Activated naive CD8-positive, alpha-beta T cell treated with anti-CD3 and anti-CD28 coated beads for 36 hours (primary cell): ENCODE measurements at regions not wholly inside any gene's neighbourhood (a gene's known extent, or its start where the extent isn't known, plus 50 kb on each side); places are given as distances from the start of the nearest gene placed in this dataset.

Experiments
- DNase-seq: peaks from one replicate; pipeline ENCODE4 v3.0.0; 2021
- H3K27ac Mint-ChIP-seq: one replicate; pipeline ENCODE4 v1.8.0; 2022; ENCODE audit warnings: mild to moderate bottlenecking, moderate library complexity, mixed read lengths
- H3K27me3 Mint-ChIP-seq: one replicate; pipeline ENCODE4 v1.8.0; 2022; ENCODE audit warnings: mild to moderate bottlenecking, mixed read lengths
- H3K36me3 Mint-ChIP-seq: one replicate; pipeline ENCODE4 v1.8.0; 2021; ENCODE audit warnings: mild to moderate bottlenecking, mixed read lengths
- H3K4me1 Mint-ChIP-seq: one replicate; pipeline ENCODE4 v1.8.0; 2021; ENCODE audit warnings: mixed read lengths
- H3K4me3 Mint-ChIP-seq: one replicate; pipeline ENCODE4 v1.8.0; 2022; ENCODE audit warnings: mild to moderate bottlenecking, moderate library complexity, mixed read lengths
- H3K9me3 Mint-ChIP-seq: one replicate; pipeline ENCODE4 v1.8.0; 2022; ENCODE audit warnings: mixed read lengths

DNA sequence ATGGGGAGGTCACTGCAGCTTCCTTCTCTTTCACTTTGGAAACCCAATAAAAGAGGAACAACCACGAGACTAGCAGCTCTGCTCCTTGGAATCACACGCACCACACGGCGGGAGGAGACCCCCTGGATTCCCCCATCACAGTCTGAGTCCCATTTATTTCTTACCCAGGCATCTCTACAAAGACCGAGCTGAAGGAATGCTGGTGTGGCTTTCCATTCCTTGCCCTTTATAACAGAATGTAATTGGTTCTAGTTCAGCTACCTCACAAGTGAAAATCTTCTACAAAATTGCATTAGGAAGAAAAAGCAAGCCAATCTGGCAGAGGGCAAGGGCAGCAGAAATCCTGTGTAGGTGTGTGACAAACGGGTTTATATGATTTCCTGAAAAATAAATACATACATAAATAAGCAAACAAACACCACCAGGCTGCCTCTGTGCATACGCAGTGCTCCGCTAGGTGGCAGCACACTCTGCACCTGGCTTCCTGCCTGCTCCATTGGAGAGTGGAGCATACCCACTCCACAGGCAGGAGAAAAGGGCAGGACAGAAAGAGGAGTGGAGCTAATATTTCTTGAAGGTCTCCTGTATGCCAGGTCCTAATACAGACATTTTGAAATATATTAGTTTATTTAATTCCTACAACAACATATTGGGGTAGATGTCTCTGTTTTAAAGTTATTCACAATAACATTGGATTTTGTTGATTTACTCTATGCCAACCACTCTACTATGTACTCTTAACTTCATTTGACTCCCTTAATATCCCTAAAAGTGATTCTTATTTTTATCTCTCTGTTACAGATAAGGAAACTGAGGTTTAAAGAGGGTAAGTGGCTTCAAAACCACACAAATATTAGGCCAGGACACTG lies 673.1 kb downstream of the KCNA4 start:
- H3K4me3 Mint-ChIP-seq: no peak overlapping the region
- DNase-seq: peak; percentile 24
- no peaks in the 10 kb centered on the region for H3K36me3 Mint-ChIP-seq

DNA sequence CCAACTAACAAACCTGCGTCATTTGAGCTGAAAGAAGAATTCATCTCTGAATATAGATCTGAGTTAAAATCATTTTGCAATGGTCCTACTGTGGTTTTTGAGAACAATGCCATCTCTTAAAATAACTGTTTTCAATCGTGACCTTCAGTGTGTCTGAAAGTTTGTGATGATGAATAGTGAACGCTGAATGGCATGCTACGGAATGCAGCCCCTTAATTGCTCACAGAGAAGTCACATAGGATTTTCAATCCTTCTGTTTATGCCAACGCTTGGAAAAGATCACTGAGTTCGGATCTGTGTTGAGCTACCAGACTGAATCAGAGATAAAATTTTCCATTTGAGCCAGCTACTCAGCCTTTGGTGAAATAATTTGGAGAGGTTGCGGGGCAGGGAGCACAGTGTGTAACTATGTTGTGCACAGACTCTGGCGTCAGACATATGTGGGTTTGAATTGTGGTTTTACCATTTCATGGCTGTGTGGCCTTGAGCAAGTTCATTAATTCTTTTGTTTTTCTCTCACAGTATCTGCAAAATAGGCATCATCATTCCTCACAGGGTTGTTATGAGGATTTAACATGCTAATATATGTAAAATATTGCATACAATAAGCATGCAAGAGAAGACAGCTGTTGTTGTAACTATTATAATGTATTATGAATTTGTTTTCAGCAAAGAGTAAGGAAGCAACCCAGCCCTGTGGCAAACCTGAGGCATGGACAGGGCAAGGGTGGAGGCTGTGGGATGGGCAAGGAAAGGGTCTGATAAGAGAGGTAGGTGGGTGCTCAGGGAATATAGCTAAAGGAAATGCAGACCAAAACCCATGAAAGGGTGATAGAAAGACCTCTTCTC lies 679.9 kb downstream of the KCNA4 start:
- Mint-ChIP-seq H3K36me3 (no peaks in the 10 kb centered on the region), H3K4me1 (no peaks in the 10 kb centered on the region), H3K4me3 (no peak overlapping the region), H3K27ac (no peak overlapping the region), H3K27me3 (no peaks in the 10 kb centered on the region), H3K9me3 (no peaks in the 10 kb centered on the region)
- no peak for DNase-seq

More for the DNA sequence above, 673.1 kb downstream of the KCNA4 start:
- no peaks in the 10 kb centered on the region for H3K27me3 Mint-ChIP-seq
- no peaks in the 10 kb centered on the region for H3K9me3 Mint-ChIP-seq
- H3K4me1 Mint-ChIP-seq: no peaks in the 10 kb centered on the region
- H3K27ac Mint-ChIP-seq: no peak overlapping the region

DNA sequence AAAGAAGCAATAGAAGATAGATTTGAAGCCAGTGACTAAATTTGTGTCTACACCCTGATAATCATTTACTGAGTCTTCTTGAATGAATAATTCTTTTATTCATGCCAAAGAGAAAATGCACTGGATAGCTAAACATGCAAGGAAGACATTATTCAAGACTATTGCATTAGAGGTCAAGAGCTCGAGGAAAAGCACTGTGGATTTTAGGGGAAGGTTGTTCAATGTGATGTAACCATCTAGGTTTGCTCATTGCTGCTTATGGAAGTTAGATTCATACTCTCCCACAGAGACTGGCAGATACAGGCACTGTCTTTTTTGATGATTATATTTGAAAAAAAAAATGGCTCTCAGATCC lies 682.1 kb downstream of the KCNA4 start:
- no peaks in the 10 kb centered on the region for H3K9me3 Mint-ChIP-seq
- H3K4me3 Mint-ChIP-seq: no peak overlapping the region
- H3K4me1 Mint-ChIP-seq: no peaks in the 10 kb centered on the region
- no peak for DNase-seq
- no peaks in the 10 kb centered on the region for H3K36me3 Mint-ChIP-seq
- H3K27ac Mint-ChIP-seq: no peak overlapping the region
- H3K27me3 Mint-ChIP-seq: no peaks in the 10 kb centered on the region

GRCh38 chr11:29333993-29334775 lies 682.6 kb downstream of the KCNA4 start:
- DNase-seq: no peak
- Mint-ChIP-seq H3K4me1 (no peaks in the 10 kb centered on the region), H3K36me3 (no peaks in the 10 kb centered on the region), H3K27ac (no peak overlapping the region), H3K9me3 (no peaks in the 10 kb centered on the region), H3K4me3 (no peak overlapping the region), H3K27me3 (no peaks in the 10 kb centered on the region)

GRCh38 chr11:29331451-29332010 lies 685.3 kb downstream of the KCNA4 start:
- Mint-ChIP-seq H3K36me3 (no peaks in the 10 kb centered on the region), H3K27me3 (no peaks in the 10 kb centered on the region), H3K27ac (no peak overlapping the region), H3K4me1 (no peaks in the 10 kb centered on the region), H3K9me3 (peaks cover 2% of the 10 kb centered on the region), H3K4me3 (no peak overlapping the region)
- no peak for DNase-seq

- Mint-ChIP-seq H3K27ac (no peak overlapping the region), H3K4me3 (no peak overlapping the region), H3K4me1 (no peaks in the 10 kb centered on the region), H3K9me3 (peaks cover 2% of the 10 kb centered on the region), H3K27me3 (no peaks in the 10 kb centered on the region), H3K36me3 (no peaks in the 10 kb centered on the region)
- no peak for DNase-seq
Measured at GRCh38 chr11:29328961-29329441, 687.8 kb downstream of the KCNA4 start.

- Mint-ChIP-seq H3K4me1 (no peaks in the 10 kb centered on the region), H3K36me3 (no peaks in the 10 kb centered on the region), H3K4me3 (no peak overlapping the region), H3K9me3 (peaks cover 3% of the 10 kb centered on the region), H3K27me3 (no peaks in the 10 kb centered on the region), H3K27ac (no peak overlapping the region)
- no peak for DNase-seq
Measured at GRCh38 chr11:29327891-29328290, 688.9 kb downstream of the KCNA4 start.

DNA sequence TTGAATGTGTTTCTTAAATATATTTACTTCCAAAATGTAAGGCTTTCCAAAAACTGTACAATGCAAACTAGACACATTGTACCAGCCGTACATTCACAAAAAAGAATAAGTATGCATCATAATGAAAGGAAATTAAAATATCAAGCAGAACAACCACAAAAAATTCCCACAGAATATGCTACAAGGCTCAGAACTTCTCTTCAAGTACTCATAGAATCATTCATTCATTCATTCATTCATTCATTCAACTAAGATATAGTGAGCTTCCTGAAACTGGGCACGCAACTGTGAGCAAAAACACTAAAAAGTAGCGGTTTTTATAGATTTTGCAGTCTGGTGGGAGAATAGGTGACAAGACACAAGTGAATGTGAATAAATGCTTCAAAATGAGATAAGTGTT lies 690.1 kb downstream of the KCNA4 start:
- DNase-seq: no peak
- Mint-ChIP-seq H3K4me1 (no peaks in the 10 kb centered on the region), H3K27me3 (no peaks in the 10 kb centered on the region), H3K9me3 (peaks cover 3% of the 10 kb centered on the region), H3K36me3 (no peaks in the 10 kb centered on the region), H3K4me3 (no peak overlapping the region), H3K27ac (no peak overlapping the region)

DNA sequence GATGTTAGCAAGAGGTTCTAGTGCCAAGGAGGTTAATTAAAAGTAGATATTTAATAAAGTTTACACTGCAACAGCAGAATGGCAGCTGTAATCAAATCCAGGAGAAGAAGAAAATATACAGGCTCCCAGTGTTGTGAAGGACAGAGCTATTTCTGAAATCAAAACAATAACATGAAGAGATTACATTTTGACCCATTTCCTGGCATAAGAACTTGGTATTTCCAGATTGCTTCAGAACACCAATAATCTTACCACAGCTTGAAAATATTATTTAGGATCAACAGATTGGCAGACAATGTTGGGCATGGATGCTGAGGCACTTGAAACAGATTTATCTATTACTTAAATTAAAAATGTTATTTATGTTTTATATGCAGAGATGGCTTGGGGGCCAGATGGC lies 692.5 kb downstream of the KCNA4 start:
- no peak overlapping the region for H3K4me3 Mint-ChIP-seq
- H3K4me1 Mint-ChIP-seq: no peaks in the 10 kb centered on the region
- H3K27ac Mint-ChIP-seq: no peak overlapping the region
- H3K9me3 Mint-ChIP-seq: peaks cover 4% of the 10 kb centered on the region
- no peaks in the 10 kb centered on the region for H3K27me3 Mint-ChIP-seq
- no peaks in the 10 kb centered on the region for H3K36me3 Mint-ChIP-seq
- DNase-seq: no peak

DNA sequence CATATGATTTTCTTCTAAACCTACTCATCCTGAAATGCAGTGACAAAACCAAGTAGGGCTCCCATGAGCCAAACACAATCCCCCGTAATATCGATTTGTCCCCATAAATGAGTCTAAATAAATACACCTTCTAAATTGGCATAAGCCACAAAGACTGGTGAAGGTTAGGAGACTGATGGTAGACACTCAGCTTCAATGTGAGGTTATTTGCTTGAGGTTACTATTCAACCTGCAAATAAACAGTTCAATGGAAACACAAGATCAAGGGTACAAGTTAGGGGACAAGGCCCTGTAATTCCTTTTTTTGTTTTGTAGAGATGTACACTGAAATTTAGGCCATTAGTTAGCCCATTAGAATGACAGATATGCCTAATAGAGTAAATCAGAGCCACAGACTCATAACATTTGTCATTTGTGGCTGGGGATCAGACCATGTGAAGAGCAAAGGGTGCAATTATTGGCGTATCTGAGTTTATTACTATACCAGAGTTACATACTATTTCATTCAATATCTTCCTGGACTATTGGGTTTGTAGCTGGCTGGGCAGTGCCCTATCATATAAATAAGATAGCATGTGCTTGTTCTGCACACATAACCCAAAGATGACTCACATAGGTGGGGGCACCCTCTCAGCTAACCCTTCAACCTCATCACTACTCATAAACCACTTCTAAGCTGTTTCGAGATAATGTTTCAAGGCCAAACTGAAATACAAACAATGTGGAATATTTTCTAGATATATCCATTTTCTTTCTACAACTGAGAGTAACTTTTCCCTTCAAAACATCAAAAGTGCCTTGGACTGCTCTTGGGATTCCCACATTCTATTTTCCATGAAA lies 695.3 kb downstream of the KCNA4 start:
- no peak overlapping the region for H3K4me3 Mint-ChIP-seq
- H3K27me3 Mint-ChIP-seq: no peaks in the 10 kb centered on the region
- H3K4me1 Mint-ChIP-seq: no peaks in the 10 kb centered on the region
- no peak for DNase-seq
- H3K27ac Mint-ChIP-seq: no peak overlapping the region
- H3K9me3 Mint-ChIP-seq: peaks cover 2% of the 10 kb centered on the region
- no peaks in the 10 kb centered on the region for H3K36me3 Mint-ChIP-seq

DNA sequence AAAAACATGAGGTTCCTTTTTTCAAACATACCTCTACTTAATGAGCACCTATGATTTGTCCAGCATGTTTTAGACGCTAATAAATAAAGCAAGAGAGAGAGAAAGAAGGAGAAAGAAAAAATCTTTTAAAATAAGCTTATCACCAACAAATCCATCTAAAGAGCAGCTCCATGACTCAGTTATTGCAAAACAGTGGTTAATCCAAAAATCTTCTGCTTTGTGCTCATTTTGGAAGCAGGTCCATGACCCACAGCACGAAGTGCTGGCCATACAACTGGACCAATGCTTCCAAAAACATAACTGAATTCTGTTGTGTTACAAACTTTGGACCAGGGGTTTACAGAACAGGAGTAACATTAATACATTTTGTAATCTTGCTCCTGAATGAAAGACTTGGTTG lies 696.6 kb downstream of the KCNA4 start:
- H3K36me3 Mint-ChIP-seq: no peaks in the 10 kb centered on the region

GRCh38 chr11:29319210-29319609 lies 697.6 kb downstream of the KCNA4 start:
- Mint-ChIP-seq H3K27ac (no peak overlapping the region), H3K4me1 (no peaks in the 10 kb centered on the region), H3K36me3 (no peaks in the 10 kb centered on the region), H3K4me3 (no peak overlapping the region), H3K27me3 (no peaks in the 10 kb centered on the region), H3K9me3 (peaks cover 2% of the 10 kb centered on the region)
- DNase-seq: no peak

More for the DNA sequence above, 696.6 kb downstream of the KCNA4 start:
- H3K4me1 Mint-ChIP-seq: no peaks in the 10 kb centered on the region
- no peaks in the 10 kb centered on the region for H3K27me3 Mint-ChIP-seq
- DNase-seq: no peak
- no peak overlapping the region for H3K27ac Mint-ChIP-seq
- H3K9me3 Mint-ChIP-seq: peaks cover 2% of the 10 kb centered on the region
- H3K4me3 Mint-ChIP-seq: no peak overlapping the region

DNA sequence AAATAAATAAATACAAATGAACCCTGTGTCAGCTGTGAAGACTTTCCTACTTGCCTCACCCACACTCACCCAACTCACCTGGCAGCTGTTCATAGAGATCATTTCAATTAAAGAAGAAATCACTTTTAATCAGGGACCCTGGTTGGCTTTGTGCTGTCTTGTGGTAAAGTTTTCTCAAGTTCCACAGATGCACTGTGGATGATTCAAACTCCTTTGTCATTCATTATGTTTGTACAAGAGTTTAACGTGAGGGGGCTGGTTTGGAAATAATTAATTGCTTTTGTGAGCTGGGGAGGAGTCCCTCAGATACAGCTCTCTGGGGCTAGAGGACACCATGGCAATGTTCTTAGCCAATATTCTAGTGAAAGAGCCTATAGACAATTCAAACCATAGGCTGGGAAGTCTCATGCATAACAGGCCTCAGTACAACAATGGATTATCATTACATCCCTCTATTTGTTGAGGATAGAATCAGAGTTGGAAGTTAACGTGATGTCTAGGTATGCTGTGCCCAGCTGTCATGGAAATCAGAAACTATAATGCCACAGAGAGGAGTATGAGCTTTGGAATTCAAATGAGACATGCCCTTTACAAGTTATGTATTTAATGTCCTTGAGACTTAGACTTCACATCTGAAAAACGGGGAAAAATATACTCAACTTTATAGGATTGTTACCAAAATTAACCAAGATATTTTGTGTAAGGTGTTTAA lies 698.5 kb downstream of the KCNA4 start:
- Mint-ChIP-seq H3K4me1 (no peaks in the 10 kb centered on the region), H3K9me3 (peaks cover 2% of the 10 kb centered on the region), H3K27ac (no peak overlapping the region), H3K36me3 (no peaks in the 10 kb centered on the region), H3K27me3 (no peaks in the 10 kb centered on the region), H3K4me3 (no peak overlapping the region)
- DNase-seq: no peak
